ENCODE measurements at regions not wholly inside any gene's neighbourhood (a gene's known extent, or its start where the extent isn't known, plus 50 kb on each side); places are given as distances from the start of the nearest gene placed in this dataset.
"Not testable (repeated sequence)": the region's sequence is repeated elsewhere in the genome, so short reads cannot be mapped to it uniquely, and the experiment has no call there.

DNA sequence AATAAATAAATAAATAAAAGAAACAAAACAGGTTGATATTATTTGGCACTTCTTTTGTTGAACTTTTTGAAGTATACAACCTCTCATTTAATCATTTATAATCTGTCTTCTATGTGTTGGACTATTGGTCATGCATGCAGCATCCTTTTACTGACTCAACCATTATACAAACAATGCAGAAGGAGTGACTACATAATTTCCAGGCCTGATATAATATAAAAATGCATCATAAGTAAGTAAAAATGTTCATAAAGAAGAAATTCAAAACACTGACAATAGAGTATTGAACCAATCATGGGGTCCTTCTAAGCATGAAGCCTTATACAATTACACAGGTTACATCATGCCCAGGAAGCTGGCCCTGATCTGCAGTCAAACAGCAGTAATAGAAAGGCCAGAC lies 141.5 kb upstream of the FN1 start:
- DNase-seq, result no peak

DNA sequence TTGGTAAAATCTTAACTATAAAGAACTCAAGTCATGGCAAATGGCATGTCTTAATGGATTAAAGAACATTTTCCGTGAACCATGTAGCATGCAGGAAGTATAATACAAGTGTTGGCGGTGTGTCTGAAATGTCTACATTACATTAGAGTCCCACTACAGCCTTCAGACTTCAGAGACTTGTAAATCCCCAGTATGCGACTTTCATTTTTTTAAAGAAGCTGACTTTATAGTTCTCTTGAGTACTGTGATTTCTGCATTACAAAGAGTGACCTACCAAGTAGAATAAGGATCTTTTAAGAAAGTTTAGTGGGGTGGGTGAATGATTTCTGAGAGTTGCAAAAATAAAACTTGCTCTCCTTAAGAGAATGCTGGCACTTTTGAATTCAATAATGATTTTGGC lies 140.7 kb upstream of the FN1 start:
- DNase-seq, result no peak

DNA sequence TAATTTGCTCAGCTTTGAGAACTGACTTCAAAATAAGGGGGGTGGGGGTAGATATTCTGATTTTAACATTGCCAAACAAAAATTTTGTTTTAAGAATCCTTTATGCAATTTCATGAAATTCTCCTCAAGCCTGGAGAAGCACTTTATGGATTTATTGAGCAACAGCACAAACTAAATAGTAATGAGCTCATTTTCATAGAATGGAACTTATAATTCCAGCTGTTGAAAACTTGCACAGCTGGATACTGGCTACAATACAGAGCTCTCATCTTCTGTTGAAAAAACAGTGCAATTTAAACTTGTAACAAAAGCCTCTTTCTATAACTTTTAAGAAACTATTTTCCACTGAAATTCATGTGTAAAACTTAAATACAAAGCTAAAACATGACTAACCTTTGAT lies 137.6 kb upstream of the FN1 start:
- no peak for DNase-seq

DNA sequence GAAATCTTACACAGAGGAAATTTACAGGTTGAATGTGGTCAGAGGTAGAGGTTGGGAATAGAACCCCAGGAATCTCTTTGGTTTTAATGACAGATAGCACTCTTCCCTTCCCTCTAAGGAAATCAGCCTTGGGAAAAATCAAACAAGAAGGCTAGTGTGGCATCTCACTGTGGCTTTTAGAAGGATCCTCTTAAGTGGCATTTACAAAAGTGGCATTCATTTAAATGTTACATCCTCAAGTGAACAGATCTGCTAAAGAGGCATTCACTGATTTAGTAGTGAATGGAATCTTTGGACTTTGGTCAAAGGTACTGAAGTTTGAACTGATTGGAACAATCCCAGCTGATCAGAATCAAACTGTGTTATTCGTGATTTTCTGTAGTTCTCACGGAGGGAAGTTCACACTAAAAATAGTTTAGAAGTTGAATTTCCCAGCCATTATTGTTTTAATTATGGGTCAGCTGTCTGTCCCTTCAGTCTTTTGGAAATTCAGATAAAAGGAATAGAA lies 136.5 kb upstream of the FN1 start:
- no peak for DNase-seq

DNA sequence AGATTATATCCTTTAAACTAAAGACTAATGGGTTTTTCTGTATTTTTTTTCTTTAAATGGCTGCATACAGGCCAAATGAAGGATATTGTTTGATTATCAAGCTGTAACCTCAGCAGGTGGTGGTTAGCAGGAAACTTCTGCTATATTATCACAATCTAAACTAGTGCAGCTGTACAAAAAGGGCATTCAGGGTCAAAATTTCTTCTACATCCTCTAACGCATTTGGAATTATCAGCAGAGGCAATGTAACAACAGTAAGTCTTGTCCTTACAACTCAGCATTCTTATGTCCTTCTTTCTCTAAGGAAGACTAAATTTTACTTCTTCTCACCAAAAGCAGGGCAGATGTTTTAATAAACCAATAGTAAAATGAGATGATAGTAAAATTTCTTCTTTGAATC lies 135.8 kb upstream of the FN1 start:
- no peak for DNase-seq

DNA sequence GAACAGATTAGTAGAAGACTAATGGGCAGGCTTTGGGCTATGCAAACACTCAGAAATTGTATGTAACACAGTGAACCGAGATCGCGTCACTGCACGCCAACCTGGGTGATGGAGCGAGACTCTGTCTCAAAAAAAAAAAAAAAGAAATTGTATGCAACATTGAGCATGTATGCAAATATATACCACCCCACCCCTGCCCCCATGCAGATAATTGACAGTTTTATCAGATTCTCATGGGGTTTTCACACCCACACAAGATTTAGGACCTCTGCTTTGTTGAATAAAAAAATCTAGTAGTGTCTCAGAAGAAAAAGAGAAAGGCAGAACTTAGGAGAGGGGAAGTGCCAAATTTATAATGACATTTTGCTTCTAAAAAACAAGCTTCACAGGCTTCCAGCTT lies 131.6 kb upstream of the FN1 start:
- DNase-seq, result no peak

DNA sequence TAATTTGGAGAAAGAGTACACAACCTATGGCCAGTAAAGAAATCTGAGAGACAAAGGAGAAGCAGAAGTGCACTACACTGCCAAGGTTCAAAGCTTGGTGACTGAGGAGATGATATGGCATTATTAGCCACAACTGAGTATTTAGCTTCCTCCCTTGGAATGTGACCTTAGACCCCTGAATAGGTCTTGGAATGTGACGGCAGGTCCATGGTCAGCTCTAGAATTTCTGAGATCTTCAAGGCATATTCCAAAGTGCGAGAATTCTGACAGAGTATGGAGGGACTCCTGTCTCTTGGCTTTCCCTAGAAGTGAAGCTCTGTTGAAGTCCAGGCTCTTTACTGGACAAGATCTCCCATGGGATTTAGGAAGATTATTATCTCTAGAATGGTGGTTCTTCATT lies 130.0 kb upstream of the FN1 start:
- DNase-seq, result no peak

DNA sequence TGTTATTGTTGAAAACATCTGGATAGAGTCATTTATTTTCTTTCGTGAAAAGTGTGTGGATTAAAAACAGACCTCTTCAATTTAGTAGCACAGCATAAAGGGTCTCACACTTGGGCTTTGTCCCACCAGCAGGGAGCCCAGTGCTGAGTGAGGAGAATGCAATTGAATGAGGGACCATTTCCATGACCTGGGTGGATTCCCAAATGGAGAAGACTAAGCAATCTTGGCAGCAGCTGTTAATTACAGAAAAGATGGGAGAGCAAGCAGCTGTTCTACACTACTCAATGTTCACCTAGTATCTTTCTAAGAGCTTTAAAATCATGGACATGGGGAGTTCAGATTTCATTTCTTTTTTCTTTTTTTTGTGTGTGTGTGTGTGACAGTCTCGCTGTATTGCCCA lies 121.8 kb upstream of the FN1 start:
- DNase-seq, result no peak

DNA sequence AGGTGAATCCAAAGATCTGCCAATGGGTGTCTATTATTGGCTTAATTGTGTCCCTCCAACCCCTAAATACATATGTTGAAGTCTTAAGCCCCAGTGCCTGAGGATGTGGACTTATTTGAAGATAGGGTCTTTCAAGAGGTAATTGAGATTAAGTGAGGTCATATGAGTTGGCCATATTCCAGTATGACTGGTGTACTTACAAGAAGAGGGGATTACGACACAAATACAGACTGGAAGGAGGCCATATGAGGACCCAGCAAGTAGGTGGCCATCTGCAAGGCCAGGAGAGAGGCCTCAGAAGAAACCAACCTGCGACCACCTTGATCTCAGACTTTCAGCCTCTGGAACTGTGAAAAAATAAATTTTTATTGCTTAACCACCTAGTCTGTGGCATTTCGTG lies 121.1 kb upstream of the FN1 start:
- no peak for DNase-seq

DNA sequence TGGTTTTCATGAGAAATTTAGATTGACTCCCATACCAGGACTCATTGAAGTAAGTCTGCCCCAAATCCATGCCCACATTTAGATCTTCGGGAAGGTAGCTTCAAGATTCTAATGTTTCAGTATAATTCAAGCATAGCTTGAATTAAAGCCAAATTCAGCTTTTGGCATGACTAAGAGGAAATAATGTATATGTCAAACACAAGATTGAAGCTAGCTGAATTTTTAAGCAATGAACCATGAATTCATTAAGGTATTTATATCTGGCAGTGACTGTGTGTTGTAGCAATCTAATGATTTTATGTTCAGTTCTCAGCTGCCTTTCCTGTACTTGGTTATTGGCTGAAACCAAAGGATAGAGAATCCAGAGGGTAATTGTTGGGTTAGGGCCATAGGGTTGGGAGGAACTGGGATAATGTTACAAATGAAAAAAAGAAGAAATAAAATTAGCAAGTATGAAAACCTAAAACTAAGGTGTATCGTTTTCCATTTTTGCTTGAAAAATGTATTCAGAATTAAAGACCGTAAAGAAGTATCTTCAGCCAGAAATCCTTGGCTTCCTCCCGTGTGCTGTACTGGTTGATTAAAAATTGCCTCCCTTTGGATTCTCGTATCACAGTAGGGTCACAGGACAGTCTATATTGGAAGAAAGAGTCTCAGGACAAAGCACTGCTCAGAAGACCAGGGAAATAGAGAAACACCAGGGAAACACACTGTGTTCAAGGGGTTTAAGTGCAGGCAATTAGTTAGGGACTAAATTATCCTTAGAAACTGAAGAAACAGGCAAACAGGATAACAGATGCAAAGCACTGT lies 119.0 kb upstream of the FN1 start:
- DNase-seq, result no peak

DNA sequence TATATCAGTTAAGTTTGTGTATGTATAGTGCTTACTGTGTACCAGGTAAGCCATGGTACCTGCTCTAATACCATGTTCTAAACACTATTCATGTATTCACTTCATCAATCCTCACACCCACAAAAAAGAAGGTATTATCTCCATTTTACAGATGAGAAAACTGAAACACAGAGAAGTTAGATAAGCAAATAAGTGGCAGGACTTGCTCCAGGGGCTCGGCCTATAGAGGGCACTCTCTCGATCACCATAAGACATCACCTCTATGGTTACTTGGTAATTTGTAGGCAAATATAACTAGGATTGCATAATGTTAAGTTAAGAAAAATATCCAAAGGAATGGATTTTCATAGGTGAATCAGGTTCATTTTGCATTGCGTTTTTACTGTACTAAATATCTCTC lies 118.1 kb upstream of the FN1 start:
- no peak for DNase-seq

DNA sequence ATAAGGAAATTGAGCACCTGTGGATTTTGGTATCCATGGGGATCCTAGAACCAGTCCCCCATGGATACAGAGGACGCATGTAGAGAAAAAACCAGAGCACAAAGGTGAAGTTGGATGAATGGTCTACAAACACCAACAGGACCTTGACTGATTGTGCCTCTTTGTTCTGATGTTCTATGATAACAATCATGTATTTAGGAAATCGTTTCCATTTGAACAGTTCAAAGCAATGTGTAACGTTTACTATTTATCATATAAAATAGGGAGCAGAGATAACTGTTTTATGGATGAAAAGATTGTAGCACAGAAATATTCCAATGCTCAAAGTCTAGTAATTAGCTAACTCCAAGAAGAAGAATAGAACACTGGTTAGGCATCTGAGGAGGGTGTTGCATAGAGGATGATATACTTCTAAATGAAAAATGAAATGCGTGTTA lies 116.3 kb upstream of the FN1 start:
- DNase-seq, result no peak

DNA sequence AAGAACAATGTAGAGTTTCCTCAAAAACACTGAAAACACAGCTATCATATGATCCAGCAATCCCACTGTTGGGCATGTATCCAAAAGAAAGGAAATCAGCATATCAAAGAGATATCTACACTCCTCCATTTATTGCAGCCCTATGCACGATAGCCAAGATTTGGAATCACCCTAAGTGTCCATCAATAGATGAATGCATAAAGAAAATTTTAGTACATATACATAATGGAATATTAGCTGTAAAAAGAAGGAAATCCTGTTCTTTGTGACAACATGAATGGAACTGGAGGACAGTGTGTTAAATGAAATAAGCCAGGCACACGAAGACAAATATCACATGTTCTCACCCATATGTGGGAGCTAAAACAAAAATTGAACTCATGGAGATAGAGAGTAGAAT lies 114.5 kb upstream of the FN1 start:
- DNase-seq, result no peak

DNA sequence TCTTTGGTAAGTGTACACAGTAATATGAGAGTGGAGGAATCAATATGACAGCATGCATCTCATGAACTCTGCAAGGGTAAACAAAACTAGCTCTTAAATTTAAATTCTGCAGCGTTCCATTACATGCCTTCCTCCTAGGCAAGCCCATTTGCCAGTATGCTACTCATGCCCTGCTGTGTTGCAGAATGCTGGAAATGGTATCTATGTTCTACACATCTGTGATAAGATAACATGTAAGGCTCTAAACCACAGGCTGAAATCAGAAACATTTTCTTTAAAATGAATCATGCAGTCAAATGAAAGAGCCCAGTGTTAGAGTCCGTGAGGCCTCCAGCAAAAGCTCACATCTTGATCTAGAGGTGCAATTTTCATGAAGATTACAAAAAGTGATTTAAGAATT lies 112.8 kb upstream of the FN1 start:
- DNase-seq, result no peak

DNA sequence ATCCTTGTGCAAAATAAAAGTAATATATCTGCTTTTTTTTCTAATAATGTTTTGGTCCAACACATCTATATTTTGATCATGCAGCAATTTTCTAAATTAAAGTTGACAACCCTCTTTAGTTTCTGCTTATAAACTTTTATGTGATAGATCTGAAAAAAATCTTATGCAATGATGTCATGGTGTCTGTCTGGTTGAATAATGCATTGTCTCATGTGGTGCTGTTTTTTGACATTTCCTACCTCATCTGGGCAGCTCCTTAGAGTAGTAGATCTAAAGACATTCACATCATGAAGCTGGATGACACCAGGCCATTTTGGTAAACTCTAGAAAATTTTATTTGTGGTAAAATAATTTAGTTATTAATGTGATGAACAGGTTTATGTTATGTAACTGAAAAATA lies 106.8 kb upstream of the FN1 start:
- no peak for DNase-seq

DNA sequence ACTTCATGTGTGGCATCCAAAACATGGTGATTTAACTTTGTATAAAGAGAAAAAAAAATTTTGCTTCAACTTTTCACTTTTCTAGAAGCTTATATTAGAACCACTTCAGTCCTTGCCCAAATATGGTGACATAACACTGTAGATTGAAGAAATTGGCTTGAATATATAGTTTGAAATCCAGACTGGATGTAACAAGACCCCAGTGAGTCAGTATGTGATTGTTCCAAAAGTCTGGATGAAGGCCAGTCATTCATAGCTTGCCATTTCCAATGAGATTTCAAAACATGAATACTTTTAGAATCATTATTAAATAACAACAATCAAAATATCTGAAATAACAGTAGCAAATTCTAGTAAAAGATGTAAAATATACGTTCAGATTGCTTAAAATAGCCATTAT lies 104.8 kb upstream of the FN1 start:
- DNase-seq, result no peak

DNA sequence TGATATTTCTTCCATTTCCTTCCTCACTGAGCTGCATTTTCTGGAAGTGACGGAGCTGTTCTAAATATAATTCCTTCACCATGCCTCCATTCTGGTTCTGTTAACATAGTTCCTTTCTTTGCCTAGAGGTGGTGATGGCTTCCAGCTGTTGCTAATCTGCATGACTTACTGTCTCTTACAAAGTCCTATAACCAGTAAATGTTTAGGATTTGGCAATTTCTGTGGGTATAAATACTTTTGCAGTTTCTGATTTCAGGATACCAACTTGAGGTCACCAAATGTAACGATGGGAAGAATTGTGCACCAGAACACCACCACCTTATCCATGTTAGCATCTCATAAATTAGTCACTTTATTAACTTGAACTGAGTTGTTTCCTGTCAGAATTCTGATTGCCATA lies 101.7 kb upstream of the FN1 start:
- no peak for DNase-seq

DNA sequence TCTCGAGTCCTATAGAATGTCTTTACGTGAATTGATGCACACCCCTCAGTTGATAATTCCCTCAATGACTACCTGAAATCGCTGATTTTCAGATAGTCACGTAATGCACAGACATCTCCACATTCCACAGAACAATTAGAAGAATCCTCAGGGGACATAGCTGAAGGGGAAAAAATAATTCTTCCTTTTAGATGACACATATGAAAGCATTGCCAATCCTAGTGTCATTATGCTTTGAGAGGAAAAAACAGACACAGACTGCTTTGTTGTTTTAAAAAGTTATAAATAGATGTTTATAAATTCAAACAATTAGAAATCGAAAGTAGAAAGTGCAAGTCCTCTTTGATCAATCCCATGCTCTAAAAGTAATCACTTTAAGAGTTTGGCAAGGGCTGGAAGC lies 100.6 kb upstream of the FN1 start:
- no peak for DNase-seq

DNA sequence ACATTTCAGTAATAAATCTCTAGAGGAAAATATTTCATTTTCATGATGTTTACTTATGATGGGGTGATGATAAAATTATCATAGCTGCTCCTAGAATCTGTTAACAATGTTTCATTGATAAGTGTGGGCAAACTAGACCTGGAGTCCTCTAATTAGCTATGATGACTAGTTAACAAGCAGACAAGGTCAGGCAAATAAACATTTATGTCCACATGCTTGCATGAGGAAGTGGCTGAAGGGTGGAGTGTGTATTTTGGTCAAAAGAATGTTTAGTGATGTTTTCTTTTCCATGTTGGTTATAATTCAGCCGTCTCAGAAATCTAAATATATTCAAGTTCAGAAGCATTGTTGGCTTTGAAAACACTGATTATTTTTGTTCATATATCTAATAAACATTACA lies 99.9 kb upstream of the FN1 start:
- DNase-seq, result no peak

DNA sequence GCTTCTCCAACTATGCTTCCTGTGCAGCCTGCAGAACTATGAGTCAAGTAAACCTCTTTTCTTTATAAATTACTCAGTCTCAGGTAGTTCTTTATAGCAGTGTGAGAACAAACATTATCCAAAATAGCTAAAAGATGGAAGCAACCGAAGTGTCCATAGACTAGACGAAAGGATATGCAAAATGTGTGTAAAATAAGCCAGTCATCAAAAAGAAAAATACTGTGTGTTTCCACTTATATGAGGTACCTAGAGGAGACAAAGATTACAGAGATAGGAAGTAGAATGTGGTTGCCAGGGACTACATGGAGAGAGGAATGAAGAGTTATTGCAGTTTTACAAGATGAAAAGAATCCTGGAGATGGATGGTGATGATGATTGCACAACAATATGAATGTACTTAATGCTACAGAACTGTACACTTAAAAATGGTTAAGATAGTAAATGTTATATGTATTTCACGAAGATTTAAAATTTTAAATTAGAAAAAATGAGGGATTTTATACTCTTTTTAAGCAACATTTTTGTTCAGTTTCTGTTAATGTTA lies 99.3 kb upstream of the FN1 start:
- DNase-seq, result no peak

DNA sequence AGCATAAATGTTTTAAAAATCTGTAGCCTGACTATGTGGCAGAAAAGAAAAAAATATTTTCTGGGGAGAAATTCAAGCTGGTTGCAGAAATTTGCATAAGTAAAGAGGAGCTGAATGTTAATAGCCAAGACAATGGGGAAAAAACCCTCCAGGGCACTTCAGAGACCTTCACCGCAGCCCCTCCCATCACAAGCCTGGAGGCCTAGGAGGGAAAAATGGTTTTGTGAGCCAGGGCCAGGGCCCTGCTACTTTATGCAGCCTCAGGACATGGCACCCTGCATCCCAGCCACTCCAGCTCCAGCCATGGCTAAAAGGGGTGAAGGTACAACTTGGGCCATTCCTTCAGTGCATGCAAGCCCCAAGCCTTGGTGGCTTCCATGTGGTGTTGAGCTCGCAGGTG lies 97.8 kb upstream of the FN1 start:
- not testable (repeated sequence) for DNase-seq

DNA sequence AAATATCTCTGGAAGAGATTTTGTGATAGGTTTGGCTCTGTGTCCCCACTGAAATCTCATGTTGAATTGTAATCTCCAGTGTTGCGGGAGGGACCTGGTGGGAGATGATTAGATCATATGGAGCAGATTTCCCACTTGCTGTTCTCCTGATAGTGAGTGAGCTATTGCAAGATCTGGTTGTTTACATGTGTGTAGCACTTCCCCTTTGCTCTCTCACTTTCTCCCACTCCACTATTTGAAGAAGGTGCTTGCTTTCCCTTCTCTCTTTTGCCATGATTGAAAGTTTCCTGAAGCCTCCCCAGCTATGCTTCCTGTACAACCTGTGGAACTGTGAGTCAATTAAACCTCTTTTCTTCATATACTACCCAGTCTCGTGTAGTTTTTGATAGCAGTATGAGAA lies 97.0 kb upstream of the FN1 start:
- DNase-seq, result no peak

DNA sequence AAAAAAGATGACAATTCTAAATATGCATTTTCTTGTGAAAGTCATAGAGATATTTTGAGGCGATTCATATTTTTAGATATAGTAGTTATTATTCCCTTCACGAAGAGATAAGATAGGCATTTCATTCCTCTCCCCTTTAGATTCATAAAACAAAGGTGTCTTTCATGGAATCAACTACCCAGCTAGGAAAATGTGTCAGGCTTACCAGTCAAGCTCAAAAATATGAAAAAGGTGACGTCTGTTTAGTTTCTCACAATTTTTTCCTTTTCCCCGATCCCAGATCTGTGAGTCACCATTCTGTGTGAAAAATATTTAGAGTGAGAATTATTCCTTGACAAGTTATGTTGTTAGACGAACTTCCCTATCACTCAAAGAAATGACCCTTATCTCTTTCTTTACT lies 95.4 kb upstream of the FN1 start:
- DNase-seq, result no peak

DNA sequence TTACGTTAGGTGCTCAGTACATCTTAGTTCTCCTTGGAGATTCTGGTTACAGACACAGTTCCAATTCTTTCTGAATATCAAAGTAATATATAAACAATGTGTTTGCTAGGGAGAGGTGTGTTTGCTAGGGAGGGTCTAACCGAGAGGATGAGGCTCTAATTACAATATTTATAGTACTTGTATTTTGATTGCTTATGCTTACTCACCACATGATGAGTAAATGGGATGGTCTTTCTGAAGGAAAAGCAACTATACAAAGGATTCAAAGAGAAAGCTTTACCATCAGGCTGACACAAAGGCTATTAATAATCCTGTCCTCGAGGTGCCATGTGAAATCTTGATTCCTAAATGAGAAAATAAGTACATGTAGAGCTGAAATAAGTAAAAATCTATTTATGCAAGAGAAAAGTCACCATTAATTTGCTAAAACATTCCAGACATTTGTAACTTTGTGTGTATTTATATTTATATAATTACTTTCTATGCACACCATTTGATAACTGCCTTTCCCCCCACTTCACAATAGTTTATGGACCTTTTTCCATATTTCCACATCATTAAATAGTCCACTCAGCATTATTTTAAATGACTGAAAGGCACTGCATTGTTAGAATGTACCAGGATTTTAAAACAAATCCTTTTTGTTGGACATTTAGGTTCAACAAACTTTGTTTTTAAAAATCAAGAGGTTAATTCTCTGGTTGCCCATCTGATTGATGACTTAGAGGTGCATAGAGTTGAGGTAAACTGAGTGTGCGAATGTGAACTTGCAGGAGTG lies 94.5 kb upstream of the FN1 start:
- peak; percentile 12 for DNase-seq

All from COR-L47 (cell line).